NT2/D1 (cell line): ENCODE measurements at regions not wholly inside any gene's neighbourhood (a gene's known extent, or its start where the extent isn't known, plus 50 kb on each side); places are given as distances from the start of the nearest gene placed in this dataset.

Experiments
- SUZ12 ChIP-seq: IDR thresholded peaks from 2 replicates; pipeline ENCODE4 v1.6.1; 2011; ENCODE audit not compliant: insufficient read length, insufficient read depth; ENCODE audit errors: extremely low read depth
- YY1 ChIP-seq: IDR thresholded peaks from 2 replicates; pipeline ENCODE4 v1.6.1; 2011; ENCODE audit not compliant: insufficient read length, insufficient read depth
- ZNF274 ChIP-seq: IDR thresholded peaks from 2 replicates; pipeline ENCODE4 v1.6.1; 2011; ENCODE audit warnings: mild to moderate bottlenecking, low read depth, low read length

GRCh38 chr3:39750712-39751111 is 58.7 kb upstream of the MYRIP start:
- TF ChIP-seq ZNF274 (no peak), SUZ12 (no peak), YY1 (no peak)
